Gastrocnemius medialis (tissue), 4 donors: ENCODE measurements at regions not wholly inside any gene's neighbourhood (a gene's known extent, or its start where the extent isn't known, plus 50 kb on each side); places are given as distances from the start of the nearest gene placed in this dataset.

Experiments used
- ATAC-seq, 2 donors: fragments of 150-250 bp; one replicate each; pipeline ENCODE4 v1.9.1; 2016
- DNase-seq, 2 donors: peaks; one replicate each; pipeline ENCODE4 v3.0.0-alpha.2; 2019
- H3K27ac ChIP-seq, 4 donors: fragments of 200-600 bp; sonication (generic); 1 replicate in 1 of 4; 2 replicates in 3 of 4; pipeline ENCODE4 v1.5.1; 2016 to 2018; ENCODE audit warnings: mild to moderate bottlenecking in 2 of 4, moderate library complexity in 1 of 4
- H3K27me3 ChIP-seq, 3 donors: fragments of 200-600 bp; sonication (generic) in 2 of 3; 1 replicate in 1 of 3; 2 replicates in 2 of 3; pipeline versions ENCODE4 v1.5.1 to v1.6.0; 2016 to 2019; ENCODE audit warnings: mild to moderate bottlenecking in 1 of 3, moderate library complexity in 1 of 3
- H3K36me3 ChIP-seq, 2 donors: fragments of 200-600 bp; sonication (generic) in 1 of 2; one replicate each; pipeline ENCODE4 v1.5.1; 2017 to 2018
- H3K4me1 ChIP-seq, 2 donors: fragments of 200-600 bp; sonication (generic) in 1 of 2; one replicate each; pipeline ENCODE4 v1.5.1; 2016 to 2017; ENCODE audit warnings: mild to moderate bottlenecking in 2 of 2
- H3K4me3 ChIP-seq, 4 donors: fragments of 200-600 bp; sonication (generic) in 3 of 4; 1 replicate in 1 of 4; 2 replicates in 3 of 4; pipeline ENCODE4 v1.5.1; 2016 to 2019; ENCODE audit warnings: mild to moderate bottlenecking in 2 of 4
- H3K9me3 ChIP-seq, 3 donors: fragments of 200-600 bp; sonication (generic) in 2 of 3; 1 replicate in 1 of 3; 2 replicates in 2 of 3; pipeline ENCODE4 v1.5.1; 2016 to 2019
- POLR2A ChIP-seq, 2 donors: fragments of 450-650 bp; IDR thresholded peaks; one replicate each; pipeline ENCODE4 v1.6.1; 2017; ENCODE audit warnings: antibody characterized with exemption in 2 of 2, mild to moderate bottlenecking in 2 of 2, moderate library complexity in 2 of 2
- in situ Hi-C, 4 donors: fragments of 200-750 bp; cut with MboI; loops; one replicate each; pipeline versions ENCODE4 v1.15.0 to v1.8.0; 2017; ENCODE audit warnings: low sequenced_read_pairs in 4 of 4
- intact Hi-C: fragments of 100-400 bp; cut with DNase I; formaldehyde crosslinking; loops from one replicate; pipeline ENCODE4 v1.15.1; 2023; ENCODE audit warnings: low total_unique reads
- TF ChIP-seq, protein P1 (sequence below), 5 experiments: fragments of 450-650 bp in 3 of 5; fragments of 200-600 bp in 2 of 5; sonication (generic) in 2 of 5; IDR thresholded peaks in 4 of 5; conservative IDR thresholded peaks in 1 of 5; 1 replicate in 4 of 5; 2 replicates in 1 of 5; pipeline ENCODE4 v1.5.1; 2016 to 2019; ENCODE audit warnings: antibody characterized with exemption in 5 of 5, mild to moderate bottlenecking in 3 of 5, moderate library complexity in 3 of 5

DNA sequence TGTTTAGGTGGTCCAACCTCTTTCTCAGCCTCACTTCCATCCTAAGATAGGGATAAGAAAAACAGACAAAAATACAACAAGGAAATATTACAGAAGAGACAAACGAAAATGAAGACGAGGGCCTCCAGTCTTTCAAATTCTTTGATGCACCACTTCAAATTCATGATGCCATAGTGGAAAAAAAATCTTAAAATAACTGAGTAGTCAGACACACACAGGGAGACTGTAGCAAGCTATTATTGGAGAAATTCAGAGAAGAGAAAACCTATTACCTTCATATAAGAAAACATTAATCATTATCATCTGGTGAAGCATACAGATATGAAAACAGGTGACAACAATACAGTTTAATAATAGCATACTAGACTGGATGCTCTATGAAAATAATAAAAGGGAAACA lies 548.2 kb downstream of the KCTD12 start:
- intact Hi-C loops, result no loop called here
- Histone ChIP-seq H3K27ac (no peak overlapping the region), H3K4me1 (no peaks in the 10 kb centered on the region), H3K36me3 (no peaks in the 10 kb centered on the region), H3K9me3 (no peaks in the 10 kb centered on the region), H3K4me3 (no peak overlapping the region), H3K27me3 (no peaks in the 10 kb centered on the region)
- in situ Hi-C loops, result no loop called here
- ATAC-seq (no peak), DNase-seq (no peak)
- TF ChIP-seq, protein P1, sequence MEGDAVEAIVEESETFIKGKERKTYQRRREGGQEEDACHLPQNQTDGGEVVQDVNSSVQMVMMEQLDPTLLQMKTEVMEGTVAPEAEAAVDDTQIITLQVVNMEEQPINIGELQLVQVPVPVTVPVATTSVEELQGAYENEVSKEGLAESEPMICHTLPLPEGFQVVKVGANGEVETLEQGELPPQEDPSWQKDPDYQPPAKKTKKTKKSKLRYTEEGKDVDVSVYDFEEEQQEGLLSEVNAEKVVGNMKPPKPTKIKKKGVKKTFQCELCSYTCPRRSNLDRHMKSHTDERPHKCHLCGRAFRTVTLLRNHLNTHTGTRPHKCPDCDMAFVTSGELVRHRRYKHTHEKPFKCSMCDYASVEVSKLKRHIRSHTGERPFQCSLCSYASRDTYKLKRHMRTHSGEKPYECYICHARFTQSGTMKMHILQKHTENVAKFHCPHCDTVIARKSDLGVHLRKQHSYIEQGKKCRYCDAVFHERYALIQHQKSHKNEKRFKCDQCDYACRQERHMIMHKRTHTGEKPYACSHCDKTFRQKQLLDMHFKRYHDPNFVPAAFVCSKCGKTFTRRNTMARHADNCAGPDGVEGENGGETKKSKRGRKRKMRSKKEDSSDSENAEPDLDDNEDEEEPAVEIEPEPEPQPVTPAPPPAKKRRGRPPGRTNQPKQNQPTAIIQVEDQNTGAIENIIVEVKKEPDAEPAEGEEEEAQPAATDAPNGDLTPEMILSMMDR (IDR thresholded peaks at IDR 0.05 in 4 of 5, conservative IDR thresholded peaks at IDR 0.05 in 1 of 5), result no peak
- no peak for TF ChIP-seq POLR2A (IDR thresholded peaks at IDR 0.05)

DNA sequence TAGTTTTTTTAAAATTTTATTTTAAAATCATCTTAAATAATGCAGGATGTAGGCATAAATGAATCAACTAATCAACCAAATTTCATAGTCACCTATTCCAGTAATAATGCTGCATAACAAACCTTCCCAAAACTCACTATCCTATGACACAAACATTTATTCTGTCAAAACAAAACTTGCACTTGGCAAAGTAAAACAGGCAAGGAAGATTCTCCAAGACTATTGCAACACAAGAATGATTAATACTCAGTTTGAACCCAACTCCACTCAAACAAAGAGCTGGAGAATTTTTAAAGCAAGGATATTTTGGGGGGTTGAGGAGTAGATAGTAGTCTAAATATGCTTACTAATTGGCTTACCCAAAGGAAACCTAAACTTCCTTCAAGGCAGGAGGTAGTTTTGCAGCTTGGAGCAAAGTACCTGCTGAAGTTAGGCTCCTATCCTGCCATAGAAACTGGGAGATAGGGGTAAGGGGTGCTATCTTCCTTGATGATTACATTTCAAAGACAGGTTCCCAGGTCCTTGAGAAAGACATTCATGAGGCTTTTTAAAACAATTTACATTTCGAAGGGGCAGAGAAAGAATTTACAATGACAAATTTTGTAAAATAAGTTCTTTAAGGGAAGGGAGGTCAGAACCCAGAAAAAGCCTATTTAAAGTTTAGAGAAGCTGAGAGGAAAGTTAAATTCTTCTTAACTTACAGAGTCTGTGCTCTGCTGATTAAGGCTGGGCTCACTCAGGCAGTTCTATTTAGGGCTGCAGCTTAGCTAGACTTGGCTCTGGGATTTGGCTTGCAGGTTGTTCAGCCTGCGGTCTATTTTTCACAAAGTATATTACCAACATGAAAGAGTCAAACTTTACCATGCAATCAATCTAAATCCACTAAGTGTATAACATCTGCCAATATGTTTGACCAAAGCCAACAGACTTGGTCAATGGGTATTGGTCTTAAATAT lies 549.0 kb downstream of the KCTD12 start:
- Histone ChIP-seq H3K9me3 (no peaks in the 10 kb centered on the region), H3K27ac (no peak overlapping the region), H3K36me3 (no peaks in the 10 kb centered on the region), H3K27me3 (no peaks in the 10 kb centered on the region), H3K4me1 (no peaks in the 10 kb centered on the region), H3K4me3 (no peak overlapping the region)
- no peak for ATAC-seq
- no peak for TF ChIP-seq POLR2A (IDR thresholded peaks at IDR 0.05)
- TF ChIP-seq, protein P1 (IDR thresholded peaks at IDR 0.05 in 4 of 5, conservative IDR thresholded peaks at IDR 0.05 in 1 of 5), result no peak
- in situ Hi-C loops (no loop called here), intact Hi-C loops (no loop called here)
- DNase-seq, result no peak

GRCh38 chr13:76335463-76335862 lies 550.7 kb downstream of the KCTD12 start:
- DNase-seq (no peak), ATAC-seq (no peak)
- H3K27ac ChIP-seq, result no peak overlapping the region
- TF ChIP-seq, protein P1 (IDR thresholded peaks at IDR 0.05 in 4 of 5, conservative IDR thresholded peaks at IDR 0.05 in 1 of 5), result no peak
- TF ChIP-seq POLR2A (IDR thresholded peaks at IDR 0.05), result no peak
- intact Hi-C loops (no loop called here), in situ Hi-C loops (no loop called here)
- no peaks in the 10 kb centered on the region for H3K9me3 ChIP-seq
- no peak overlapping the region for H3K4me3 ChIP-seq
- no peaks in the 10 kb centered on the region for H3K36me3 ChIP-seq
- no peaks in the 10 kb centered on the region for H3K4me1 ChIP-seq
- H3K27me3 ChIP-seq, result no peaks in the 10 kb centered on the region

GRCh38 chr13:76331943-76332712 lies 554.1 kb downstream of the KCTD12 start:
- no peaks in the 10 kb centered on the region for H3K27me3 ChIP-seq
- H3K27ac ChIP-seq, result no peak overlapping the region
- ATAC-seq, result no peak
- H3K4me1 ChIP-seq, result no peaks in the 10 kb centered on the region
- no peak for DNase-seq
- intact Hi-C loops, result no loop called here
- no peaks in the 10 kb centered on the region for H3K9me3 ChIP-seq
- in situ Hi-C loops, result no loop called here
- TF ChIP-seq, protein P1 (IDR thresholded peaks at IDR 0.05 in 4 of 5, conservative IDR thresholded peaks at IDR 0.05 in 1 of 5), result no peak
- no peak for TF ChIP-seq POLR2A (IDR thresholded peaks at IDR 0.05)
- H3K4me3 ChIP-seq, result no peak overlapping the region
- no peaks in the 10 kb centered on the region for H3K36me3 ChIP-seq
